SK-N-MC (cell line): ENCODE measurements at regions not wholly inside any gene's neighbourhood (a gene's known extent, or its start where the extent isn't known, plus 50 kb on each side); places are given as distances from the start of the nearest gene placed in this dataset.
A peak's percentile ranks its signal among the peaks of the same experiment; 100 is the strongest.

Source experiments
- DNase-seq: peaks from one replicate; pipeline ENCODE4 v3.0.0-alpha.2; 2011; ENCODE audit warnings: low read depth, low spot score
- H3K27ac ChIP-seq: fragments of 200-600 bp; sonication (generic); 2 replicates; pipeline ENCODE4 v1.5.1; 2016; ENCODE audit warnings: mixed run types
- H3K36me3 ChIP-seq: fragments of 200-600 bp; sonication (generic); 2 replicates; pipeline ENCODE4 v1.6.1; 2017; ENCODE audit warnings: antibody characterized with exemption, low read length, mixed read lengths; ENCODE audit not compliant: insufficient read depth
- H3K4me3 ChIP-seq: fragments of 200-600 bp; sonication (generic); 2 replicates; pipeline ENCODE4 v1.5.1; 2016
- H3K9ac ChIP-seq: fragments of 200-600 bp; sonication (generic); 2 replicates; pipeline ENCODE4 v1.8.0; 2017; ENCODE audit warnings: mixed run types, mixed read lengths; ENCODE audit not compliant: insufficient read length
- H3K9me3 ChIP-seq: fragments of 200-600 bp; sonication (generic); 2 replicates; pipeline ENCODE4 v1.6.1; 2017; ENCODE audit warnings: low read depth, mild to moderate bottlenecking, antibody characterized with exemption, low read length, moderate library complexity, mixed read lengths
- EZH2 ChIP-seq: fragments of 200-600 bp; sonication (generic); IDR thresholded peaks from one replicate; pipeline ENCODE4 v1.6.1; 2017; ENCODE audit warnings: antibody characterized with exemption
- FOXP2 ChIP-seq: optimal IDR thresholded peaks from 2 replicates; pipeline ENCODE3; 2011; ENCODE audit warnings: mild to moderate bottlenecking, moderate library complexity; ENCODE audit not compliant: insufficient read depth; ENCODE audit errors: extremely low read length, control extremely low read depth
- POLR2AphosphoS5 ChIP-seq: IDR thresholded peaks from 2 replicates; pipeline ENCODE4 v1.6.1; 2012; ENCODE audit warnings: mild to moderate bottlenecking, low read depth, low read length, borderline replicate concordance

DNA sequence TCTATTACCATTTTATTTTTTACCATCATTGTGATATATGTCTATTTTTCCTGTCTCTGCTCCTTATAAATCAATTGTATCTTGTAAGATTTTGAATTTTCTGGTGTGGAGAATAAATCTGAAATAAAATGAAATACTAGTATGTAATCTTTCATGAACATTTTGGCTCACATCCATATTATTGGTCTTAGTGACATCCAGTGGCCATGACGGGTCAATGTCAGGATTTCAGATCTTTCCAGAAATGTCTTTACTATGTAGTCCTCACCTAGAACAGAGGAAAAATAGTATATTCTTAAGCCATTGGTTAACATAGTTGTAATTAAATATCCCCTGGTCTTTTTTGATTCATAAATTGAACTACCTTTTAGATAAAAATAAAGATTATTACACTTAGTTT lies 109.8 kb upstream of the GPC6 start:
- H3K36me3 ChIP-seq = no peaks in the 10 kb centered on the region
- H3K27ac ChIP-seq = no peak overlapping the region
- no peak for DNase-seq
- TF ChIP-seq FOXP2 = no peak
- TF ChIP-seq EZH2 = no peak
- no peak overlapping the region for H3K4me3 ChIP-seq
- no peak overlapping the region for H3K9ac ChIP-seq
- no peaks in the 10 kb centered on the region for H3K9me3 ChIP-seq

DNA sequence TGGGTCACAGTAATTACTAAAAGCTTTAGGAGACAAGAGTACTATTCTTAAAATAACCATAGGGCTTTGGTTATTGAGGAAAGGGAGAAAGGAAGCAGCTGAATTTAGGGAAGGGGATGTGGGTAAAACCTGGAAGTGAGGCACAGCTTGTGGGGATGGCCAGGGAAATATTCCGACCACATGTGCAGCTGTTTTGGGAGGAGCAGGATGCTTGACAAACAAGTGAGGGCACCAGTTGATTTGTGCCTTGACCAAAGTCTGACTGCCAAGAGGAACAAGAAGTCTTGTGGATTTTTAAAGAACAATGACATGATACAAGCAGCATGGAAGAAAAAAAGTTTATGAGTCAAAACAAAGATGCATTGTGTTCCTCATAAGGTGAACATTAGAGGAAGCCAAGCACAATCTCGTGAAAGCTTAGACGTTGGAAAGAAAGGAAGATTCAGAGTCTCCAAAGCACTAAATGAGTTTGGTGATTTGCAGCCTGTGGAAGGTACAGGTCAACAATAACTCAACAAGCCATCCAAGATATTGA lies 108.5 kb upstream of the GPC6 start:
- H3K27ac ChIP-seq = no peak overlapping the region
- no peak for DNase-seq
- TF ChIP-seq POLR2AphosphoS5 = no peak
- no peak for TF ChIP-seq FOXP2
- TF ChIP-seq EZH2 = no peak

DNA sequence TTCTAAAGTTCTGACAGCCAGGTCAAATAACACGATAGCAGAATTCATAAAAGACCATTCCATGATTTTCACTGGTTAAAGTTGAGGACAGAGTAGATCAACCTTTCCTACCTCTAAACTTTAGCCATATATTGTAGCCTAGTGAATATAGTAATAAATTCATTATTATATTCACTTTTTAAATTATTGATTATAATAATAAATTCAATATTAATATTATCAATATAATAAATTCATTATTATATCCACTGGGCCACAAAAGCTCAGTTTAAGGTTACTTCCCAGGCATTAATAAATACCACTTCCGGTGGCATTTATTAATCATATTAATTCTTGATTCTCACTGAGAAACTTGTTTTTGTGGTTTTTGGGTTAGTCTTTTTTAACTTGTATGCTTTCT lies 85.7 kb upstream of the GPC6 start:
- Histone ChIP-seq H3K4me3 (no peak overlapping the region), H3K9me3 (no peaks in the 10 kb centered on the region), H3K27ac (no peak overlapping the region), H3K36me3 (no peaks in the 10 kb centered on the region), H3K9ac (no peak overlapping the region)
- DNase-seq = no peak
- TF ChIP-seq FOXP2 (no peak), POLR2AphosphoS5 (no peak), EZH2 (no peak)

More for the DNA sequence above, 108.5 kb upstream of the GPC6 start:
- H3K9me3 ChIP-seq = no peaks in the 10 kb centered on the region
- H3K4me3 ChIP-seq = no peak overlapping the region
- H3K9ac ChIP-seq = no peak overlapping the region
- H3K36me3 ChIP-seq = no peaks in the 10 kb centered on the region

DNA sequence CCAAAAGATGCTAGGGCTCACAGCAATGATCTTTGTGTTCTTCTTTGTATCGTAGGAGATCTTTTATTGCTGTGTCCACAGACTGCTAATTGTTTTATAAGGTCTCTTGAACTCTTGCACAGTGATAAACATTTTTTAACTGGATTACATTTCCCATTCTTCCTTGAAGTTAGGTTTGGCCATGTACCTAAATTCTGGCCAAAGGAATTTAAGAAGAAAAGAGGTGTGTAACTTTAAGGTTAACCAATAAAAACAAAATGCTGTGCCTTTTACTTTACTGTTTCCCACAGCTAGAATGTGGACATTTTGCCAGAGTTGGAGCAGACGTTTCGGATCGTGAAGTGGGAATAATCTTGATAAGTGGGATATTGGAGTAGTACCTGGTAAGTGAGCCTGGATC lies 82.6 kb upstream of the GPC6 start:
- no peak overlapping the region for H3K27ac ChIP-seq
- no peak overlapping the region for H3K9ac ChIP-seq
- TF ChIP-seq FOXP2 = no peak
- TF ChIP-seq EZH2 = no peak
- TF ChIP-seq POLR2AphosphoS5 = no peak
- H3K9me3 ChIP-seq = no peaks in the 10 kb centered on the region
- H3K36me3 ChIP-seq = no peaks in the 10 kb centered on the region
- DNase-seq = no peak
- H3K4me3 ChIP-seq = no peak overlapping the region

DNA sequence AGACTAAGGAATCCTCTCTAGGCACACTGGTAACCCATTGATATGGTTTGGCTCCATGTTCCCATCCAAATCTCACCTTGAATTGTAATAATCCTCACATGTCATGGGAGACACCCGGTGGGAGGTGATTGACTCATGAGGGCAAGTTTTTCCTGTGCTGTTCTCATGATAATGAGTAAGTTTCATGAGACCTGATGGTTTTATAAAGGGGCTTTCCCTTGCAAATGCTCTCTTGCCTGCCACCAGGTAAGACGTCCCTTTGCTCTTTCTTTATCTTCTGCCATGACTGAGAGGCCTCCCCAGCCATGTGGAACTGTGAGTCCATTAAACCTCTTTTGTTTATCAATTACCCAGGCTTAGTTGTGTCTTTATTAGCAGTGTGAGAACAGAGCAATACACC lies 81.4 kb upstream of the GPC6 start:
- Histone ChIP-seq H3K36me3 (no peaks in the 10 kb centered on the region), H3K9ac (no peak overlapping the region), H3K9me3 (no peaks in the 10 kb centered on the region), H3K4me3 (no peak overlapping the region), H3K27ac (no peak overlapping the region)
- DNase-seq = no peak
- TF ChIP-seq EZH2 (no peak), FOXP2 (no peak), POLR2AphosphoS5 (no peak)

DNA sequence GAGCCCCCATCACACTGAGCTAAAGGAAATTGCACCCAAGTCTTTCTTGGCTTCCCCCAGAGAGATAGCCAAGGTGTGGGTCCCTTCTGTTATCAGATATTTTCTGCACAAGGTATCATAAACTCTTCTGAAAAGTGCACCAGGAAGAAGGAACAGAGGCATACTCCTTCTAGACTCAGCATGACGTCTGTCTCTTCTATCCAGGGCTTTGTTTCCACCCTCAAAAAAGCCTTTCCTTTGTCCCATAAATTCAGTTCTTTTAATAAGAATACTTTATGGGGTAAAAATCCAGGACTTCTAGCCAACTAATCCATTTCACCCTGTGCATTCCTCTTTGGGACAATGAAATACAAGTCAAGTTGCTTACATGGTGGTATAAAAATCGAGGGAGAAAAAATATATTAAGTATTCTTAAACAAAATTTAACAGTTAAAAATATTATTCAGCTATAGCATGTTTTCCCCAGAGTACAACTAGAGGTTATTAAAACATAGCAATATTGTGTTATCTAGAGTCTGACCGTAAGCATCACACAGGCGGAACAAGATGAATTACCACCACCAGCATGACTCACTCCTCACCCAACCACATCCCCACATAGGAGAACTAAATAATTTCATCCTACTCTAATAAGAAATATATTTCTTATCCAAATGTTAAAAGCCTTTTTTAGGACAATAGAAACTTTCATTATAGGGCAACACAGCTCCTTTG lies 79.9 kb upstream of the GPC6 start:
- Histone ChIP-seq H3K9ac (no peak overlapping the region), H3K9me3 (no peaks in the 10 kb centered on the region), H3K4me3 (no peak overlapping the region), H3K27ac (no peak overlapping the region), H3K36me3 (no peaks in the 10 kb centered on the region)
- DNase-seq = no peak
- no peak for TF ChIP-seq FOXP2
- TF ChIP-seq POLR2AphosphoS5 = no peak
- no peak for TF ChIP-seq EZH2

DNA sequence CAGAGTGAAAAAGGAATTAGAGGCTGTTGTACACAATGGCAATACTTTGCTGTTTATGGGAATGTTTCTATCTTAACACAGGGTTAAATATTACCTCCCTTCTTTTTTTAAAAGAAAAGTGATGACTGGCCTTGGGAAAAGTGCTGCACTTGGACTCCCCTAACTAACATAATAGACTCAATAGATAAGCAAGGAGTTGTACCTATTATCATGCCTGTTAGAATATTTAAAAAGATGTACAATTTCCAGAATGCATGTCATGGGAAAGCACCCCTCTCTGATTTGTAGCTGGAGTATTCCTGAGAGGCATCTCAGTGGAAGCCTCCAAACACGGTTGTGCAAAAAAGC lies 79.3 kb upstream of the GPC6 start:
- no peak for DNase-seq

DNA sequence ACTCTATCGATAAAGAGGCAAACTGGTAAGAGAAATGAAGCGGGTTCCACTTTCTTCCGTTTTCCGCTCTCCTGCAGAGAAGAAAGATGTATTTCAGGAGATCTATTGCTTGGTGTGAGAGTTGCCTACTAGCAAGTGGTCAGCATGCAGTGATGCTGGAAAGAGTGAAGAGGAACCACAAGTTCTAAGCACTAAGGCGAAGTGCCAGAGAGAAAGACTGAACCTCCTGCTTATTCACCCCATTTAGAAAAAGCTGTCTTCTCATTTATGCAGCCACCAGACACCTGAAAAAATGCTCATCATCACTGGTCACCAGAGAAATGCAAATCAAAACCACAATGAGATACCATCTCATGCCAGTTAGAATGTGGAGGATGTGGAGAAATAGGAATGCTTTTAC lies 78.7 kb upstream of the GPC6 start:
- Histone ChIP-seq H3K4me3 (no peak overlapping the region), H3K9ac (no peak overlapping the region), H3K36me3 (no peaks in the 10 kb centered on the region), H3K9me3 (no peaks in the 10 kb centered on the region), H3K27ac (no peak overlapping the region)
- no peak for TF ChIP-seq EZH2
- DNase-seq = no peak

More for the DNA sequence above, 79.3 kb upstream of the GPC6 start:
- H3K9ac ChIP-seq = no peak overlapping the region
- H3K36me3 ChIP-seq = no peaks in the 10 kb centered on the region
- no peak overlapping the region for H3K4me3 ChIP-seq
- TF ChIP-seq EZH2 = no peak
- TF ChIP-seq POLR2AphosphoS5 = no peak
- no peak for TF ChIP-seq FOXP2
- no peak overlapping the region for H3K27ac ChIP-seq
- no peaks in the 10 kb centered on the region for H3K9me3 ChIP-seq

DNA sequence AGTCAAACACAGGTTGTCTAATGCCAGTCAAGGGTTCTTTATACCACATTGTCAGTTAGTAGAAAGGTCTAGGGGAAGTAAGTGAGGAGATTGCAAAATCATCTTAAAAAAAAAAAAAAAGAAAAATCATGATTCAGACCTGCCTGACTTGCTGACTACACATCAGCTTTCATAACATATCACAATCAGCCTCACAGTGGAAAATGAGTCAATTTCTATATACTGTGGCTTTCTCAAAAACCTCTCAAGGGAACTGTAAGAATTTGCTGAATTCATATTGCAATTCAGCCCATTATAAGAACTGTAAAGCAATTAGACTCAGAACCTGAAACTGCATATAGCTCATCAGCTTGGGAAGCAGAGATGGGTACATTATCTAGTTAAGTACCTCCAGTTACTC lies 75.3 kb upstream of the GPC6 start:
- Histone ChIP-seq H3K27ac (no peak overlapping the region), H3K9ac (no peak overlapping the region), H3K36me3 (no peaks in the 10 kb centered on the region), H3K4me3 (no peak overlapping the region), H3K9me3 (no peaks in the 10 kb centered on the region)
- TF ChIP-seq EZH2 = no peak
- no peak for TF ChIP-seq POLR2AphosphoS5
- no peak for TF ChIP-seq FOXP2
- peak; percentile 48 for DNase-seq
